GM23248 (cell line): ENCODE measurements at regions not wholly inside any gene's neighbourhood (a gene's known extent, or its start where the extent isn't known, plus 50 kb on each side); places are given as distances from the start of the nearest gene placed in this dataset.

Experiments used
- DNase-seq: peaks from one replicate; pipeline ENCODE4 v3.0.0-alpha.2; 2015
- H2AFZ ChIP-seq: fragments of 200-600 bp; sonication (generic); 2 replicates; pipeline ENCODE4 v1.6.1; 2016; ENCODE audit warnings: antibody characterized with exemption
- H3F3A ChIP-seq: fragments of 200-600 bp; sonication (generic); 2 replicates; pipeline ENCODE4 v1.6.1; 2016; ENCODE audit warnings: mild to moderate bottlenecking, antibody characterized with exemption, mixed run types; ENCODE audit not compliant: insufficient read depth
- H3K27ac ChIP-seq: fragments of 200-600 bp; sonication (generic); 2 replicates; pipeline ENCODE4 v1.5.1; 2016; ENCODE audit warnings: mild to moderate bottlenecking
- H3K27me3 ChIP-seq: fragments of 200-600 bp; sonication (generic); replicated peaks from 2 replicates; pipeline ENCODE4 v1.6.1; 2016; ENCODE audit warnings: mild to moderate bottlenecking; ENCODE audit not compliant: insufficient read depth
- H3K36me3 ChIP-seq: fragments of 200-600 bp; sonication (generic); 2 replicates; pipeline ENCODE4 v1.6.1; 2016; ENCODE audit warnings: low read depth, mild to moderate bottlenecking
- H3K4me1 ChIP-seq: fragments of 200-600 bp; sonication (generic); 2 replicates; pipeline ENCODE4 v1.6.1; 2016; ENCODE audit warnings: mild to moderate bottlenecking; ENCODE audit not compliant: insufficient read depth
- H3K4me2 ChIP-seq: fragments of 200-600 bp; sonication (generic); one replicate; pipeline ENCODE4 v1.6.1; 2016; ENCODE audit warnings: mild to moderate bottlenecking; ENCODE audit not compliant: unreplicated experiment
- H3K4me3 ChIP-seq: fragments of 200-600 bp; sonication (generic); 2 replicates; pipeline ENCODE4 v1.5.1; 2016; ENCODE audit warnings: mild to moderate bottlenecking
- H3K79me2 ChIP-seq: fragments of 200-600 bp; sonication (generic); 2 replicates; pipeline ENCODE4 v1.6.1; 2016; ENCODE audit warnings: mild to moderate bottlenecking; ENCODE audit not compliant: insufficient read depth
- H3K9ac ChIP-seq: fragments of 200-600 bp; sonication (generic); 2 replicates; pipeline ENCODE4 v1.6.1; 2016; ENCODE audit warnings: mild to moderate bottlenecking
- H3K9me2 ChIP-seq: fragments of 200-600 bp; sonication (generic); 2 replicates; pipeline ENCODE4 v1.6.1; 2016; ENCODE audit warnings: mixed run types, mild to moderate bottlenecking, moderate library complexity; ENCODE audit not compliant: insufficient read depth
- H3K9me3 ChIP-seq: fragments of 200-600 bp; sonication (generic); one replicate; pipeline ENCODE4 v1.6.1; 2017; ENCODE audit warnings: low read depth
- H4K20me1 ChIP-seq: fragments of 200-600 bp; sonication (generic); 2 replicates; pipeline ENCODE4 v1.6.0; 2016; ENCODE audit not compliant: insufficient read depth
- EZH2 ChIP-seq: fragments of 200-600 bp; sonication (generic); IDR thresholded peaks from 2 replicates; pipeline ENCODE4 v1.6.1; 2018; ENCODE audit warnings: antibody characterized with exemption, mild to moderate bottlenecking; ENCODE audit not compliant: insufficient read depth, poor library complexity, severe bottlenecking
- EZH2phosphoT487 ChIP-seq: fragments of 200-600 bp; sonication (generic); IDR thresholded peaks from 2 replicates; pipeline ENCODE4 v1.6.1; 2018; ENCODE audit warnings: antibody characterized with exemption, moderate library complexity, mild to moderate bottlenecking, low read depth; ENCODE audit not compliant: insufficient read depth
- WGBS, 2 experiments: methylation state at CpG; one replicate each; pipeline ENCODE4 v1.1.6; 2015 to 2017; ENCODE audit warnings: low lambda C conversion rate in 2 of 2, low coverage in 1 of 2; ENCODE audit errors: missing lambda C conversion rate in 2 of 2; 5-methylcytosine and 5-hydroxymethylcytosine counted together
- in situ Hi-C: fragments of 300-500 bp; cut with MboI; formaldehyde crosslinking; loops from 2 replicates; pipeline ENCODE4 v1.15.0; 2020

GRCh38 chr18:73318739-73319479 lies 451.1 kb upstream of the NETO1 start:
- Histone ChIP-seq H4K20me1 (no peaks in the 10 kb centered on the region), H3K9me2 (no peaks in the 10 kb centered on the region), H3F3A (no peaks in the 10 kb centered on the region), H3K4me2 (no peak overlapping the region), H3K4me3 (no peak overlapping the region), H2AFZ (no peak overlapping the region), H3K9me3 (no peaks in the 10 kb centered on the region), H3K27me3 (no peaks in the 10 kb centered on the region), H3K79me2 (no peaks in the 10 kb centered on the region), H3K36me3 (no peaks in the 10 kb centered on the region), H3K4me1 (no peaks in the 10 kb centered on the region), H3K27ac (no peak overlapping the region), H3K9ac (no peak overlapping the region)
- peak; percentile 35 for DNase-seq
- TF ChIP-seq EZH2phosphoT487: no peak
- TF ChIP-seq EZH2: no peak
- WGBS, 2 experiments: 20% methylated on average over 6 of the region's 6 CpGs
- in situ Hi-C loops: no loop called here

DNA sequence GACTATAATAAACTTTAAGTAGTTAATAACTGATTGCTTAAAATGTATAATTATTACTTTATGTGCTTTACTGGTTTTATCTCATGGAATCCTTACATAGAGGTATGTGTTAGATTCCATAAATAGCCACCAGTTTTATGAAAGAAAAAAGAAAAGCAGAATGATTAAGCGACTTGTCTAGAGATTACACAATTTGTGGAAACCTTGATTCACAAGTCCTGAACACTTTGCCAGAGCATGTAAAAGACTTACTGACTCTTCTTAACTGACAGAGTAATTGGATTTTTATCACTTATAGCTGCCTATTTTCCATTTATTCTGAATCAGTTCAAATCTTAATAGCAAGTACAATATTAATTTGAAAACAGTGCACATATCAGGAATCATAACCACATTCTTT lies 448.7 kb upstream of the NETO1 start:
- no peaks in the 10 kb centered on the region for H3K79me2 ChIP-seq
- no peaks in the 10 kb centered on the region for H3F3A ChIP-seq
- WGBS, 2 experiments: 21 to 30% methylated on average over 1 of the region's 1 CpG
- no peak overlapping the region for H2AFZ ChIP-seq
- H4K20me1 ChIP-seq: no peaks in the 10 kb centered on the region
- no peak overlapping the region for H3K9ac ChIP-seq
- DNase-seq: peak; percentile 52
- TF ChIP-seq EZH2 (no peak), EZH2phosphoT487 (no peak)
- H3K4me2 ChIP-seq: no peak overlapping the region
- no peaks in the 10 kb centered on the region for H3K9me2 ChIP-seq
- H3K4me1 ChIP-seq: no peaks in the 10 kb centered on the region
- H3K9me3 ChIP-seq: no peaks in the 10 kb centered on the region
- H3K27me3 ChIP-seq: no peaks in the 10 kb centered on the region
- in situ Hi-C loops: no loop called here
- H3K27ac ChIP-seq: no peak overlapping the region
- H3K4me3 ChIP-seq: no peak overlapping the region
- H3K36me3 ChIP-seq: no peaks in the 10 kb centered on the region

DNA sequence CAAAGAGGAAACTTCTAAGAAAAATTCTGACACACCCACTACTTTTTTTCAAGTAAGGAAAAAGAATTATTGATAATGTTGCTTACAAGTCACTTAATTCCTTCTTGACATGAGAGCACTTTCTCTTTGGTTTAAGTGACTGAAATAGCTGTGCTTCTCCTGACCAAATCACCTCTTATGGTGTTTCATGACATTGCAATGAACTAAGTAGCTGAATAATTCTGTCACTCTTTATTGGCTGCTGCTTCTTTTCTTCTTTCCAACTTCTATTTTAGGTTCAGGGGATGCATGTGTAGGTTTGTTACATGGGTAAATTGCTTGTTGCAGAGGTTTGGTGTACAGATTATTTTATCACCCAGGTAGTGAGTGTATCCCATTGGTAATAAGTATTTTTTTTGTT lies 447.6 kb upstream of the NETO1 start:
- TF ChIP-seq EZH2 (no peak), EZH2phosphoT487 (no peak)
- Histone ChIP-seq H3K9me2 (no peaks in the 10 kb centered on the region), H3F3A (no peaks in the 10 kb centered on the region), H3K79me2 (no peaks in the 10 kb centered on the region), H3K4me1 (no peaks in the 10 kb centered on the region), H3K27me3 (no peaks in the 10 kb centered on the region), H4K20me1 (no peaks in the 10 kb centered on the region), H3K9ac (no peak overlapping the region), H3K36me3 (no peaks in the 10 kb centered on the region), H3K27ac (no peak overlapping the region), H2AFZ (no peak overlapping the region), H3K4me2 (no peak overlapping the region), H3K4me3 (no peak overlapping the region), H3K9me3 (no peaks in the 10 kb centered on the region)
- in situ Hi-C loops: no loop called here
- DNase-seq: no peak

DNA sequence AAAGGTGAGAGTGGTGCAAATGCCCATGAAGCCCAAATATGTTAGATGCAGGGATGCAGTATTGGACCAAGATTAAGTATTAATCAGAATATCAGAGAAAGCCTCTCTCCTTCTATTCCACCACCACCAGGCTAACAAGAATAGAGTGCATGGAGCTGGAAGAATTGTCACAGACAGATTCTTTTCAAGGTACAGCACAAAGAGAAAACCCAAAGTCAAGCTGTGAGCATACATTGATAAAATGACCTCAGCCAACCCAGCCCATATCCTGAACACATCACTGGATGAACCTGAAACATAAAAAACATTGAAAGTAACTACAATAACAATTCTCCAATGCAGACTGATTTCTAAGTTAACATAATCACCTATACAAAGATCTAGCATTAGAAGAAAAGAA lies 445.7 kb upstream of the NETO1 start:
- TF ChIP-seq EZH2 (no peak), EZH2phosphoT487 (no peak)
- H3K9me2 ChIP-seq: no peaks in the 10 kb centered on the region
- no peaks in the 10 kb centered on the region for H3K27me3 ChIP-seq
- H3K4me1 ChIP-seq: no peaks in the 10 kb centered on the region
- H3K4me2 ChIP-seq: no peak overlapping the region
- H3K9me3 ChIP-seq: no peaks in the 10 kb centered on the region
- no peak overlapping the region for H3K9ac ChIP-seq
- H2AFZ ChIP-seq: no peak overlapping the region
- no peak for DNase-seq
- no peak overlapping the region for H3K4me3 ChIP-seq
- H4K20me1 ChIP-seq: no peaks in the 10 kb centered on the region
- H3K79me2 ChIP-seq: no peaks in the 10 kb centered on the region
- in situ Hi-C loops: no loop called here
- no peaks in the 10 kb centered on the region for H3K36me3 ChIP-seq
- no peaks in the 10 kb centered on the region for H3F3A ChIP-seq
- H3K27ac ChIP-seq: no peak overlapping the region

- Histone ChIP-seq H3K4me1 (no peaks in the 10 kb centered on the region), H3K4me2 (no peak overlapping the region), H3K9me3 (no peaks in the 10 kb centered on the region), H2AFZ (no peak overlapping the region), H3K4me3 (no peak overlapping the region), H3K79me2 (no peaks in the 10 kb centered on the region), H3K9me2 (no peaks in the 10 kb centered on the region), H3K36me3 (no peaks in the 10 kb centered on the region), H3K27me3 (no peaks in the 10 kb centered on the region), H3F3A (no peaks in the 10 kb centered on the region), H4K20me1 (no peaks in the 10 kb centered on the region), H3K9ac (no peak overlapping the region), H3K27ac (no peak overlapping the region)
- TF ChIP-seq EZH2phosphoT487 (no peak), EZH2 (no peak)
- DNase-seq: no peak
- WGBS, 2 experiments: 39 to 55% methylated on average over 2 of the region's 2 CpGs
- in situ Hi-C loops: no loop called here
Observed at GRCh38 chr18:73296686-73297085, 428.9 kb upstream of the NETO1 start.
